HG03460 (cell line): ENCODE measurements at regions not wholly inside any gene's neighbourhood (a gene's known extent, or its start where the extent isn't known, plus 50 kb on each side); places are given as distances from the start of the nearest gene placed in this dataset.
"Not testable (repeated sequence)": the region's sequence is repeated elsewhere in the genome, so short reads cannot be mapped to it uniquely, and the experiment has no call there.

Source experiments
- ATAC-seq: cut with Tn5 transposase; IDR thresholded peaks from one replicate; pipeline ENCODE4 v1.9.1; 2021; ENCODE audit not compliant: unreplicated experiment

GRCh38 chrX:136975684-136976470 lies 57.9 kb downstream of the GPR101 start:
- ATAC-seq: no peak

- no peak for ATAC-seq
These were observed 65.8 kb downstream of the GPR101 start for GRCh38 chrX:136967966-136968365.

- no peak for ATAC-seq
These were observed 69.8 kb downstream of the GPR101 start for GRCh38 chrX:136963973-136964372.

- no peak for ATAC-seq
These were observed 72.1 kb downstream of the GPR101 start for GRCh38 chrX:136961594-136962135.

- no peak for ATAC-seq
These were observed 74.4 kb upstream of the RBMX start for GRCh38 chrX:136954930-136955329.

GRCh38 chrX:136953867-136954787 lies 73.6 kb upstream of the RBMX start:
- peak; percentile 94 for ATAC-seq

GRCh38 chrX:136950211-136950610 lies 69.7 kb upstream of the RBMX start:
- no peak for ATAC-seq

GRCh38 chrX:136941396-136942337 lies 61.1 kb upstream of the RBMX start:
- no peak for ATAC-seq

GRCh38 chrX:136936183-136936549 lies 55.6 kb upstream of the RBMX start:
- no peak for ATAC-seq

- not testable (repeated sequence) for ATAC-seq
These were observed 55.1 kb upstream of the RBMX start for GRCh38 chrX:136935533-136936182.

GRCh38 chrX:136934652-136935051 lies 54.1 kb upstream of the RBMX start:
- not testable (repeated sequence) for ATAC-seq

GRCh38 chrX:136933611-136934145 lies 53.2 kb upstream of the RBMX start:
- ATAC-seq: no peak

GRCh38 chrX:136931661-136932060 lies 51.1 kb upstream of the RBMX start:
- no peak for ATAC-seq
